Endodermal cell (in vitro differentiated cells): ENCODE measurements at regions not wholly inside any gene's neighbourhood (a gene's known extent, or its start where the extent isn't known, plus 50 kb on each side); places are given as distances from the start of the nearest gene placed in this dataset.
"Not testable (repeated sequence)": the region's sequence is repeated elsewhere in the genome, so short reads cannot be mapped to it uniquely, and the experiment has no call there.

Source experiments
- DNase-seq: peaks from one replicate; pipeline ENCODE4 v3.0.0-alpha.2; 2017
- H3K27ac ChIP-seq: 2 replicates; pipeline ENCODE4 v1.5.1; 2013; ENCODE audit warnings: mild to moderate bottlenecking, low read depth, low read length, moderate library complexity
- H3K27me3 ChIP-seq: 2 replicates; pipeline ENCODE4 v1.6.1; 2013; ENCODE audit warnings: mild to moderate bottlenecking, low read length, moderate library complexity; ENCODE audit not compliant: insufficient read depth, control insufficient read depth, poor library complexity, severe bottlenecking
- H3K36me3 ChIP-seq: 2 replicates; pipeline ENCODE4 v1.7.0; 2013; ENCODE audit warnings: mild to moderate bottlenecking, low read length, moderate library complexity; ENCODE audit not compliant: control insufficient read depth, insufficient read depth
- H3K4me1 ChIP-seq: one replicate; pipeline ENCODE4 v1.7.0; 2013; ENCODE audit warnings: low read length; ENCODE audit not compliant: control insufficient read depth, insufficient read depth
- H3K4me3 ChIP-seq: 2 replicates; pipeline ENCODE4 v1.5.1; 2013; ENCODE audit warnings: mild to moderate bottlenecking, low read length, moderate library complexity
- H3K9ac ChIP-seq: 2 replicates; pipeline ENCODE4 v1.6.1; 2013; ENCODE audit warnings: mild to moderate bottlenecking, low read length, moderate library complexity; ENCODE audit not compliant: poor library complexity, severe bottlenecking; ENCODE audit errors: extremely low read depth
- H3K9me3 ChIP-seq: 2 replicates; pipeline ENCODE4 v1.6.1; 2013; ENCODE audit warnings: mild to moderate bottlenecking, low read length, moderate library complexity; ENCODE audit not compliant: control insufficient read depth
- H3K27ac Mint-ChIP-seq: 2 replicates; pipeline ENCODE4 v1.8.0; 2020; ENCODE audit warnings: mixed read lengths
- H3K27me3 Mint-ChIP-seq: 2 replicates; pipeline ENCODE4 v1.8.0; 2021; ENCODE audit warnings: mild to moderate bottlenecking, mixed read lengths; ENCODE audit not compliant: insufficient read depth
- H3K36me3 Mint-ChIP-seq: 2 replicates; pipeline ENCODE4 v1.8.0; 2020; ENCODE audit warnings: low read depth, mixed read lengths
- H3K4me1 Mint-ChIP-seq: 2 replicates; pipeline ENCODE4 v1.8.0; 2020; ENCODE audit warnings: mixed read lengths
- H3K4me3 Mint-ChIP-seq: 2 replicates; pipeline ENCODE4 v1.8.0; 2020; ENCODE audit warnings: mild to moderate bottlenecking, moderate library complexity, mixed read lengths
- H3K9me3 Mint-ChIP-seq: 2 replicates; pipeline ENCODE4 v1.8.0; 2020; ENCODE audit warnings: mild to moderate bottlenecking, mixed read lengths
- WGBS, 2 experiments: methylation state at CpG; one replicate each; pipeline versions ENCODE4 v1.1.5 to v1.1.7; 2013; ENCODE audit warnings: missing lambda C conversion rate in 2 of 2, mixed read lengths in 1 of 2; ENCODE audit not compliant: insufficient coverage in 1 of 2, insufficient read length in 1 of 2; 5-methylcytosine and 5-hydroxymethylcytosine counted together
- TF ChIP-seq, protein P1 (sequence below): fragments of 200-600 bp; sonication (generic); conservative IDR thresholded peaks from 2 replicates; pipeline ENCODE4 v1.5.0; 2021; ENCODE audit warnings: antibody characterized with exemption, mild to moderate bottlenecking

- H3K27me3 ChIP-seq: no peaks in the 10 kb centered on the region
- H3K4me1 ChIP-seq: peaks cover 3% of the 10 kb centered on the region
- Mint-ChIP-seq H3K27ac (no peak overlapping the region), H3K4me3 (no peak overlapping the region), H3K36me3 (peaks cover 13% of the 10 kb centered on the region), H3K27me3 (peaks cover 8% of the 10 kb centered on the region), H3K9me3 (peaks cover 3% of the 10 kb centered on the region), H3K4me1 (peaks cover 48% of the 10 kb centered on the region)
- H3K9ac ChIP-seq: no peak overlapping the region
- H3K27ac ChIP-seq: no peak overlapping the region
- no peak overlapping the region for H3K4me3 ChIP-seq
- H3K36me3 ChIP-seq: no peaks in the 10 kb centered on the region
- DNase-seq: no peak
- H3K9me3 ChIP-seq: no peaks in the 10 kb centered on the region
- TF ChIP-seq, protein P1, sequence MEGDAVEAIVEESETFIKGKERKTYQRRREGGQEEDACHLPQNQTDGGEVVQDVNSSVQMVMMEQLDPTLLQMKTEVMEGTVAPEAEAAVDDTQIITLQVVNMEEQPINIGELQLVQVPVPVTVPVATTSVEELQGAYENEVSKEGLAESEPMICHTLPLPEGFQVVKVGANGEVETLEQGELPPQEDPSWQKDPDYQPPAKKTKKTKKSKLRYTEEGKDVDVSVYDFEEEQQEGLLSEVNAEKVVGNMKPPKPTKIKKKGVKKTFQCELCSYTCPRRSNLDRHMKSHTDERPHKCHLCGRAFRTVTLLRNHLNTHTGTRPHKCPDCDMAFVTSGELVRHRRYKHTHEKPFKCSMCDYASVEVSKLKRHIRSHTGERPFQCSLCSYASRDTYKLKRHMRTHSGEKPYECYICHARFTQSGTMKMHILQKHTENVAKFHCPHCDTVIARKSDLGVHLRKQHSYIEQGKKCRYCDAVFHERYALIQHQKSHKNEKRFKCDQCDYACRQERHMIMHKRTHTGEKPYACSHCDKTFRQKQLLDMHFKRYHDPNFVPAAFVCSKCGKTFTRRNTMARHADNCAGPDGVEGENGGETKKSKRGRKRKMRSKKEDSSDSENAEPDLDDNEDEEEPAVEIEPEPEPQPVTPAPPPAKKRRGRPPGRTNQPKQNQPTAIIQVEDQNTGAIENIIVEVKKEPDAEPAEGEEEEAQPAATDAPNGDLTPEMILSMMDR: peak; percentile 11
- 90 to 97% methylated on average over 4 of the region's 4 CpGs for WGBS, 2 experiments
Measured at GRCh38 chr4:24352112-24352511, 232.2 kb downstream of the DHX15 start.

- H3K9me3 Mint-ChIP-seq, H3K4me1 ChIP-seq, H3K27ac ChIP-seq, H3K4me3 ChIP-seq, H3K36me3 ChIP-seq, H3K9me3 ChIP-seq, H3K9ac ChIP-seq, H3K4me3 Mint-ChIP-seq, H3K27me3 ChIP-seq: not testable (repeated sequence)
- H3K27me3 Mint-ChIP-seq: peaks cover 20% of the 10 kb centered on the region
- H3K27ac Mint-ChIP-seq: peak overlapping the region; percentile 92
- H3K4me1 Mint-ChIP-seq: peaks cover 45% of the 10 kb centered on the region
- peaks cover 24% of the 10 kb centered on the region for H3K36me3 Mint-ChIP-seq
- 91 to 92% methylated on average over 11 to 15 of the region's 15 CpGs for WGBS, 2 experiments
- TF ChIP-seq, protein P1: peak; percentile 76
- DNase-seq: peak; percentile 78
Measured at GRCh38 chr4:24349168-24349996, 235.0 kb downstream of the DHX15 start.

GRCh38 chr4:24339260-24339659, 245.1 kb downstream of the DHX15 start:
- no peaks in the 10 kb centered on the region for H3K4me1 ChIP-seq
- TF ChIP-seq, protein P1: no peak
- no peak overlapping the region for H3K4me3 ChIP-seq
- H3K9me3 Mint-ChIP-seq: peaks cover 2% of the 10 kb centered on the region
- H3K4me1 Mint-ChIP-seq: peaks cover 2% of the 10 kb centered on the region
- WGBS, 2 experiments: 91 to 96% methylated on average over 5 of the region's 5 CpGs
- H3K27me3 Mint-ChIP-seq: peaks cover 3% of the 10 kb centered on the region
- no peaks in the 10 kb centered on the region for H3K36me3 ChIP-seq
- no peak overlapping the region for H3K27ac Mint-ChIP-seq
- peaks cover 34% of the 10 kb centered on the region for H3K36me3 Mint-ChIP-seq
- no peak overlapping the region for H3K27ac ChIP-seq
- H3K27me3 ChIP-seq: no peaks in the 10 kb centered on the region
- no peak for DNase-seq
- no peaks in the 10 kb centered on the region for H3K9me3 ChIP-seq
- no peak overlapping the region for H3K4me3 Mint-ChIP-seq
- no peak overlapping the region for H3K9ac ChIP-seq
